ENCODE measurements at regions not wholly inside any gene's neighbourhood (a gene's known extent, or its start where the extent isn't known, plus 50 kb on each side); places are given as distances from the start of the nearest gene placed in this dataset.

DNA sequence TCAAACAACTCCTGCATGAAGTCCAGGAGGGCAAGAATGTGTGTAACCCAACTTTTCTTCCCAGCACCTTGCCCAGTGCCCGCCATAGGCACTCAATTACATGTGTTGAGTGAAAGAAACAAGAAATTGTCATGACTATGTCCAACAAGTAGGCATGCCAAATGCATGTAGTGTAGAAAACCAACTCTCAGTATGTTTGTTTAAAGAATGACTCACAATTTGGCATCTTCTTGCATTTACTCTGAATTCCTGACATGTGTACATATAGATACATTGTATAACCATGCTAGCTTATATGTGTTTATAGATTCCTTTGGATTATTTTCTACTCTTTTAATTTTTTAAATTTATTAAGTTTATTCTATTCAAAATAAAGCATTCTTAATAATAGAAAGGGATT, 305.0 kb downstream of the EFNB2 start:
- TF ChIP-seq RAD21 (IDR thresholded peaks at IDR 0.05; ENCODE audit: low read depth) = no peak
- TF ChIP-seq TCF12 (IDR thresholded peaks at IDR 0.05; ENCODE audit: low read depth) = no peak
- no peak for TF ChIP-seq TAF1 (IDR thresholded peaks at IDR 0.05; ENCODE audit: low read depth)
- TF ChIP-seq MAX (IDR thresholded peaks at IDR 0.05) = no peak
- TF ChIP-seq EP300 (IDR thresholded peaks at IDR 0.05; ENCODE audit: borderline replicate concordance) = no peak
